ENCODE measurements at regions not wholly inside any gene's neighbourhood (a gene's known extent, or its start where the extent isn't known, plus 50 kb on each side); places are given as distances from the start of the nearest gene placed in this dataset.

DNA sequence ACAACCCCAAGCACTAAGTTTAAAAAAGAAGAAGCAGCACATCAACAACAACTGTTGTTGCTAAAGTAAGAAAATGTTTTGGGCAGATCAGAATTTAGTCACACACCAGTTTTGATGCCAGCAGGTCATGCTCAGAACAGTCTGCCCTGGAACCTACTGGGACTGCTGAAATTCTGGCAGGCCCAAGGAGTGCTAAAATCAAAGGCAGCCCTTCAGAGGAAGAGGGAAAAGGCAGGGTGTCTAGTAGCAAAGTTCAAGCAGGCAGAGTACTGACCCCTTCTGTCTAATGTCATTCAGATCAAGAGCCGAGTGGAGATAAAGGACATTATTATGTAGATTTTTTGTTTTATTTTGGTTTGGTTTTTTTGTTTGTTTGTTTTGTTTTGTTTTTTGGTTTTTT lies 96.6 kb upstream of the LOC128125822 start:
- H3K4me3 ChIP-seq (replicated peaks in 1 of 2; ENCODE audit: low read depth in 2 of 2, low read length in 2 of 2) = no peak overlapping the region
- DNase-seq (ENCODE audit: low read depth in 2 of 2) = no peak
- TF ChIP-seq CTCF (IDR thresholded peaks at IDR 0.05; ENCODE audit: low read depth, low read length) = no peak

GRCh38 chr6:63476302-63476701 lies 96.0 kb upstream of the LOC128125822 start:
- peak in 1 of 2 donors; percentile 3 for DNase-seq (ENCODE audit: low read depth in 2 of 2)
- TF ChIP-seq CTCF (IDR thresholded peaks at IDR 0.05; ENCODE audit: low read depth, low read length) = no peak
- H3K4me3 ChIP-seq (replicated peaks in 1 of 2; ENCODE audit: low read depth in 2 of 2, low read length in 2 of 2) = no peak overlapping the region

GRCh38 chr6:63477422-63478040 lies 94.7 kb upstream of the LOC128125822 start:
- no peak overlapping the region for H3K4me3 ChIP-seq (replicated peaks in 1 of 2; ENCODE audit: low read depth in 2 of 2, low read length in 2 of 2)
- TF ChIP-seq CTCF (IDR thresholded peaks at IDR 0.05; ENCODE audit: low read depth, low read length) = no peak
- no peak for DNase-seq (ENCODE audit: low read depth in 2 of 2)

DNA sequence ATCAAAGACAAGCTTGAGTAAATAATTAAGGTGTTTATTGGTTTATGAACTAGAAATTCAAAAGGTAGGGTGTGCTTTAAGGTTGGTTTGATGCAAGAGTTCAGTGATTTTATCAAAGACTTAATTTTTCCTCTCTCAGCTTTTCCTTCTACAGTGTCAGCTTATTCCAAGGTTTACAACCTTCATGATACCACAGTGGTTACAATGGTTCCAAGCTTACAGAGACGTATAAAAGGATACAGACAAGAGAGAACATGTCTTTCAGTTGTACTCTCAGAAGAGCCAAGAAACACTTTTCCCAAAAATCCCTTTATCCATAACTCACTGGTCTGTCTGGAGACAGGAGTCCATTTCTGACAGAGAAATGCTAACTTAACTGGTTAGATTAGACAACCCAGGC lies 93.5 kb upstream of the LOC128125822 start:
- H3K4me3 ChIP-seq (replicated peaks in 1 of 2; ENCODE audit: low read depth in 2 of 2, low read length in 2 of 2) = no peak overlapping the region
- no peak for TF ChIP-seq CTCF (IDR thresholded peaks at IDR 0.05; ENCODE audit: low read depth, low read length)
- no peak for DNase-seq (ENCODE audit: low read depth in 2 of 2)

DNA sequence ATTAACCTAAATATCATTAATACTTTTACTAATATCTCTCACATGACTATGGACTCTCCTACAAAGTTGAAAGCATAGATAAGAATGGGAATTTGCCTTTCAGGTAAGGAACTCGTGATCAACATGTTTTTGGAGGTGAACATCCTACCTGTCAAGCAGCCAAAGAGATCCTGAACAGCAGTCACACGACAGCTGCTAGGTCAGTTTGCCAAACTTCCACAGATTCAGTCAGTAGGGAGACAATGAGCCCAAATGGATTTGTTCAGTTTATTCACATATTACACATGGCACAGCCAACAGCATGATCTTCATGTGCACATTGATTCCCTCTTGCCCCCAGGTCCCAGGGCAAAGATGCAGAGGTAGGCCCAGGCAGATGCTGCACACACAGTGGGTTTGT lies 86.1 kb upstream of the LOC128125822 start:
- no peak overlapping the region for H3K4me3 ChIP-seq (replicated peaks in 1 of 2; ENCODE audit: low read depth in 2 of 2, low read length in 2 of 2)
- no peak for DNase-seq (ENCODE audit: low read depth in 2 of 2)
- no peak for TF ChIP-seq CTCF (IDR thresholded peaks at IDR 0.05; ENCODE audit: low read depth, low read length)

DNA sequence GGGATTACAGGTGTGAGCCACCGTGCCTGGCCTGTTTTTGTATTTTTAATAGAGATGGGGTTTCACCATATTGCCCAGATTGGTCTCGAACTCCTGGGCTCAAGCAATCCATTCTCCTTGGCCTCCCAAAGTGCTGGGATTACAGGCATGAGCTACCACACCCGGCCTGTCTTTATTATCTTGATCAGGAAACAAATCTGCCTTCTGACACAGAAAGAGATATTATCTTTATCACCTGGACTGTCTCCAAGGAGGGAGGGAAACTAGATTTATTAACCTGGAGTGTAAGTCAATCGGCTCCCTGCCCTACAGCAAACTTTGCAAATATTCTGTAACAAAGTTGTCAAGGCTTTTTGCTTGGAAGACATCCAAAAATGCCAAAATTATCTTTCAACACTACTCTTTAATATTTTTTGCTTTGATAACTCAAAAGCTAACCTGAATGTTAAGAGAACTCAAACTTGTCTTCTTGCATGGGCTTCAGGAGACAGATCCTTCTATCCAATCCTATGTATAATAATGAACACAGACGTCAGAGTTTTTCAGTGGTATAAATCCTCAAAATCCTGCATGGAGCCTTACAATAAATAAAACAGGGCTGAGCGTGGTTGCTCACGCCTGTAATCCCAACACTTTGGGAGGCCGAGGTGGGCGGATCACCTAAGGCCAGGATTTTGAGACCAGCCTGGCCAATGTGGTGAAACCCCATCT lies 85.0 kb upstream of the LOC128125822 start:
- peak in 1 of 2 donors; percentile 1 for DNase-seq (ENCODE audit: low read depth in 2 of 2)
- no peak for TF ChIP-seq CTCF (IDR thresholded peaks at IDR 0.05; ENCODE audit: low read depth, low read length)
- no peak overlapping the region for H3K4me3 ChIP-seq (replicated peaks in 1 of 2; ENCODE audit: low read depth in 2 of 2, low read length in 2 of 2)
